HCT116 (cell line): ENCODE measurements at regions not wholly inside any gene's neighbourhood (a gene's known extent, or its start where the extent isn't known, plus 50 kb on each side); places are given as distances from the start of the nearest gene placed in this dataset.

Experiments
- ATAC-seq: fragments of 200-7000 bp; cut with Tn5 transposase; 2 replicates; pipeline ENCODE4 v1.9.1; 2020; ENCODE audit warnings: mild to moderate bottlenecking, moderate library complexity
- BruUV-seq: library from RNA; stranded (reverse); fragments of 400-500 nt; replicated peaks from 2 replicates; lab custom pipeline; 2021; lab: Mats Ljungman, UMichigan
- CTCF ChIA-PET: fragments of 300-600 bp; sonication (Branson Sonifier 250); formaldehyde crosslinking; loops from one replicate; lab custom pipeline; 2021; ENCODE audit warnings: antibody characterized with exemption; lab: Charles Lee
- POLR2A ChIA-PET: fragments of 300-600, 350-600 bp; sonication (Branson Sonifier 250); formaldehyde crosslinking; loops from one replicate; lab custom pipeline; 2021; ENCODE audit warnings: antibody characterized with exemption; lab: Charles Lee
- RAD21 ChIA-PET, 2 experiments: fragments of 300-600 bp; sonication (Branson Sonifier 250); formaldehyde crosslinking; loops; one replicate each; lab custom pipeline; 2023; ENCODE audit warnings: low total read pairs in 2 of 2; ENCODE audit not compliant: uncharacterized antibody in 2 of 2, unreplicated experiment in 2 of 2, low non-redundant PET in 1 of 2; lab: Charles Lee
- DNase-seq: peaks from one replicate; pipeline ENCODE4 v3.0.0-alpha.2; 2010; ENCODE audit warnings: low read depth, low spot score
- H2AFZ ChIP-seq: fragments of 200-600 bp; shearing (Covaris generic), sonication (generic); 2 replicates; pipeline ENCODE4 v1.6.1; 2017; ENCODE audit warnings: low read depth, mixed run types, mixed read lengths, antibody characterized with exemption, low read length; ENCODE audit not compliant: poor library complexity, severe bottlenecking
- H3K27ac ChIP-seq: 2 replicates; pipeline ENCODE4 v1.5.1; 2012; ENCODE audit warnings: low read depth, low read length
- H3K27me3 ChIP-seq: fragments of 200-600 bp; sonication (generic); 2 replicates; pipeline ENCODE4 v1.6.1; 2016; ENCODE audit warnings: mixed run types, low read length, mixed read lengths; ENCODE audit not compliant: insufficient read depth
- H3K36me3 ChIP-seq, 2 experiments: fragments of 200-500 bp in 1 of 2; fragments of 200-600 bp in 1 of 2; sonication (Bioruptor generic) in 1 of 2; sonication (generic) in 1 of 2; 2 replicates each; pipeline versions ENCODE4 v1.5.1 to v1.6.1; 2014 to 2016; ENCODE audit warnings: low read length in 2 of 2, inconsistent platforms in 1 of 2, mixed read lengths in 1 of 2, mixed run types in 1 of 2; ENCODE audit not compliant: insufficient read depth in 2 of 2, control insufficient read depth in 1 of 2
- H3K4me1 ChIP-seq, 2 experiments: fragments of 200-600 bp in 1 of 2; sonication (generic) in 1 of 2; 2 replicates each; pipeline versions ENCODE4 v1.5.1 to v1.6.1; 2012 to 2017; ENCODE audit warnings: low read length in 2 of 2, inconsistent platforms in 1 of 2, mild to moderate bottlenecking in 1 of 2, mixed read lengths in 1 of 2, mixed run types in 1 of 2, moderate library complexity in 1 of 2; ENCODE audit not compliant: insufficient read depth in 2 of 2, control insufficient read depth in 1 of 2
- H3K4me2 ChIP-seq: fragments of 200-600 bp; sonication (generic); 2 replicates; pipeline ENCODE4 v1.6.1; 2017; ENCODE audit warnings: mixed run types, low read length, mixed read lengths
- H3K4me3 ChIP-seq, 2 experiments: fragments of 200-600 bp in 1 of 2; sonication (generic) in 1 of 2; replicated peaks in 1 of 2; 2 replicates each; pipeline ENCODE4 v1.5.1; 2011 to 2016; ENCODE audit warnings: low read length in 2 of 2, control low read depth in 1 of 2, low read depth in 1 of 2, mild to moderate bottlenecking in 1 of 2, mixed read lengths in 1 of 2, mixed run types in 1 of 2
- H3K79me2 ChIP-seq: fragments of 200-600 bp; sonication (generic); 2 replicates; pipeline ENCODE4 v1.6.1; 2017; ENCODE audit warnings: mild to moderate bottlenecking, mixed run types, low read length, moderate library complexity, mixed read lengths; ENCODE audit not compliant: insufficient read depth
- H3K9ac ChIP-seq: fragments of 200-600 bp; sonication (generic); 2 replicates; pipeline ENCODE4 v1.6.1; 2016; ENCODE audit warnings: low read length, mixed read lengths
- H3K9me2 ChIP-seq: fragments of 200-600 bp; sonication (generic), shearing (Covaris generic); 2 replicates; pipeline ENCODE4 v1.6.1; 2017; ENCODE audit warnings: mixed run types, mild to moderate bottlenecking, moderate library complexity; ENCODE audit not compliant: insufficient read depth
- H3K9me3 ChIP-seq, 2 experiments: fragments of 200-500 bp in 1 of 2; fragments of 200-600 bp in 1 of 2; sonication (Bioruptor generic) in 1 of 2; sonication (generic) in 1 of 2; 2 replicates each; pipeline ENCODE4 v1.6.1; 2014 to 2017; ENCODE audit warnings: low read length in 2 of 2, mixed read lengths in 2 of 2, inconsistent platforms in 1 of 2, low read depth in 1 of 2, mild to moderate bottlenecking in 1 of 2, mixed run types in 1 of 2, moderate library complexity in 1 of 2; ENCODE audit not compliant: control insufficient read depth in 1 of 2, insufficient read depth in 1 of 2
- H4K20me1 ChIP-seq: fragments of 200-600 bp; sonication (generic), shearing (Covaris generic); 2 replicates; pipeline ENCODE4 v1.6.1; 2017; ENCODE audit warnings: mixed run types, mild to moderate bottlenecking, moderate library complexity; ENCODE audit not compliant: insufficient read depth
- CBX3 ChIP-seq: IDR thresholded peaks from 2 replicates; pipeline ENCODE4 v1.6.1; 2012; ENCODE audit warnings: low read depth
- EGR1 ChIP-seq: IDR thresholded peaks from 2 replicates; pipeline ENCODE4 v1.6.1; 2012; ENCODE audit warnings: low read depth
- ELF1 ChIP-seq: IDR thresholded peaks from 2 replicates; pipeline ENCODE4 v1.6.1; 2012; ENCODE audit warnings: low read depth, borderline replicate concordance
- EZH2 ChIP-seq: fragments of 200-600 bp; sonication (generic); IDR thresholded peaks from 2 replicates; pipeline ENCODE4 v1.6.1; 2017; ENCODE audit warnings: antibody characterized with exemption, mixed run types
- EZH2phosphoT487 ChIP-seq: fragments of 200-600 bp; IDR thresholded peaks from 2 replicates; pipeline ENCODE4 v1.6.1; 2018; ENCODE audit warnings: antibody characterized with exemption, borderline replicate concordance
- FOSL1 ChIP-seq: IDR thresholded peaks from 2 replicates; pipeline ENCODE4 v1.6.1; 2012; ENCODE audit warnings: low read depth
- JUND ChIP-seq: IDR thresholded peaks from 2 replicates; pipeline ENCODE4 v1.6.1; 2012
- MAX ChIP-seq: IDR thresholded peaks from 2 replicates; pipeline ENCODE4 v1.6.1; 2012
- POLR2A ChIP-seq: IDR thresholded peaks from 2 replicates; pipeline ENCODE4 v1.7.0; 2011; ENCODE audit warnings: borderline replicate concordance; ENCODE audit not compliant: insufficient read depth, insufficient read length; ENCODE audit errors: extremely low read depth
- POLR2AphosphoS5 ChIP-seq: IDR thresholded peaks from 2 replicates; pipeline ENCODE4 v1.6.1; 2011; ENCODE audit warnings: mild to moderate bottlenecking, low read depth, low read length, moderate library complexity
- RAD21 ChIP-seq: IDR thresholded peaks from 2 replicates; pipeline ENCODE4 v1.6.1; 2012; ENCODE audit warnings: low read depth, mild to moderate bottlenecking
- SIN3A ChIP-seq: IDR thresholded peaks from 2 replicates; pipeline ENCODE4 v1.6.1; 2012; ENCODE audit warnings: low read depth
- SP1 ChIP-seq: IDR thresholded peaks from 2 replicates; pipeline ENCODE4 v1.6.1; 2012; ENCODE audit warnings: low read depth
- SRF ChIP-seq: IDR thresholded peaks from 2 replicates; pipeline ENCODE4 v1.6.1; 2012; ENCODE audit warnings: low read depth
- TCF7L2 ChIP-seq: IDR thresholded peaks from 2 replicates; pipeline ENCODE4 v1.7.0; 2011; ENCODE audit warnings: borderline replicate concordance, inconsistent platforms; ENCODE audit not compliant: insufficient read depth, insufficient read length; ENCODE audit errors: extremely low read depth
- YY1 ChIP-seq: IDR thresholded peaks from 2 replicates; pipeline ENCODE4 v1.6.1; 2011; ENCODE audit warnings: low read length, low read depth, moderate library complexity, mild to moderate bottlenecking; ENCODE audit not compliant: insufficient replicate concordance; ENCODE audit errors: extremely low read depth
- ZFX ChIP-seq: fragments of 450-650 bp; IDR thresholded peaks from 2 replicates; pipeline ENCODE4 v1.6.1; 2017
- intact Hi-C: fragments of 100-400 bp; cut with micrococcal nuclease; formaldehyde crosslinking; loops from 2 replicates; pipeline ENCODE4 v1.10.0; 2022

- Histone ChIP-seq H3K27me3 (no peaks in the 10 kb centered on the region), H3K36me3 (no peaks in the 10 kb centered on the region)
- RAD21 ChIA-PET = no interaction called here
- ATAC-seq = no peak
- no peak for TF ChIP-seq ELF1
- no peak for TF ChIP-seq EZH2
- TF ChIP-seq CBX3 = no peak
- no peak for TF ChIP-seq JUND
- no peak for TF ChIP-seq SP1
- no peak for TF ChIP-seq EZH2phosphoT487
- no peak for TF ChIP-seq EGR1
- no peak for TF ChIP-seq SRF
- TF ChIP-seq YY1 = no peak
- no peak for TF ChIP-seq ZFX
- no peak for TF ChIP-seq SIN3A
- no peak for TF ChIP-seq RAD21
- no peak for TF ChIP-seq POLR2A
- TF ChIP-seq POLR2AphosphoS5 = no peak
- TF ChIP-seq FOSL1 = no peak
- TF ChIP-seq TCF7L2 = no peak
- TF ChIP-seq MAX = no peak
- TF ChIP-seq, all 23 proteins: peak for 0
- ChIA-PET POLR2A (no interaction called here), CTCF (no interaction called here)
- intact Hi-C loops = no loop called here
- Histone ChIP-seq H4K20me1 (no peaks in the 10 kb centered on the region), H3K9me3 (no peaks in the 10 kb centered on the region), H3K4me1 (no peaks in the 10 kb centered on the region), H2AFZ (no peak overlapping the region), H3K4me3 (no peak overlapping the region), H3K9ac (no peak overlapping the region), H3K79me2 (no peaks in the 10 kb centered on the region), H3K9me2 (no peaks in the 10 kb centered on the region), H3K27ac (no peak overlapping the region), H3K4me2 (no peak overlapping the region)
- no TSS peak for BruUV-seq
- no peak for DNase-seq
These were observed 251.4 kb upstream of the RGS6 start for GRCh38 chr14:71680736-71681387.
